CD4-positive, alpha-beta T cell treated with Interleukin-1 beta for 1 hour (primary cell): ENCODE measurements at regions not wholly inside any gene's neighbourhood (a gene's known extent, or its start where the extent isn't known, plus 50 kb on each side); places are given as distances from the start of the nearest gene placed in this dataset.
A peak's percentile ranks its signal among the peaks of the same experiment; 100 is the strongest.
"Not testable (repeated sequence)": the region's sequence is repeated elsewhere in the genome, so short reads cannot be mapped to it uniquely, and the experiment has no call there.

Experiments used
- DNase-seq, 2 donors: peaks; one replicate each; pipeline ENCODE4 v3.0.0-alpha.2; 2020 to 2022

DNA sequence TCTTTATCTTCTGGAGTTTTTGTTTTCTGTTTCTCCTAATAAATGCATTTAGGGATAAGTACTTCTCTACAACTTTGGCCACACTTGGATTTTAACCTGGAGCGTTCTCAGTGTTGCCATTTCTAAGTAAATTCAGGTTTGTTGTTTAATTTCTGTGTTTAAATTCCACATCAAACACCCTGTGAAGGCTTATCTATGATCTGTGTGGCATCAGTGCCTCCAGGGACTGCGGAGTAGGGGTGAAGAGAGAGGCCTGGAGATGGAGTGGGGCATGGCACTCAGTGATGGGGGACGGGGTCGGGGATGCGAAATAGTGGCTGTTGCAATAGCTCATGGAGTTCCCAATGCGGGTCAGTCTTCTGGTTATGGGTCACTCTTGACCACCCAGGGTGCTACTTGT is 294.8 kb downstream of the HS3ST3B1 start:
- no peak for DNase-seq

DNA sequence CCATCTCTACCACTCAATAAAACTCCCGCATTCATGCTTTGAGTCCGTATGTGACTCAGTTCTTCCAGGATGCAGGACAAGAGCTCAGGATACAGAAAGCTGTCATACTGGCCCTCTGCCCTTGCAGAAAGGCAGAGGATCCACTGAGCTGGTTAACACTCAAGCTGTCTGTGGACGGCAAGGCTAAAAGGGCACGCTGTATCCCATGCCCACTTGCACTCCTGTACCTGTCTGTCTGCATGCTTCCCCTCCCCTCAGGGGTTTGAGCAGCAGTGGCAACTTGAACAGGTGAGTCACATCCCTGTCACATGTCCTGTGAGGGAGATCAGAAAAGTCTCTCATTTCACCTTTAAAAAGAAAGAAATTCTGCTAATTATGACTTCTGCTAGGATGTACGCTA is 293.8 kb downstream of the HS3ST3B1 start:
- no peak for DNase-seq

GRCh38 chr17:14593956-14594355 is 293.1 kb downstream of the HS3ST3B1 start:
- no peak for DNase-seq

GRCh38 chr17:14590459-14591250 is 289.8 kb downstream of the HS3ST3B1 start:
- no peak for DNase-seq

DNA sequence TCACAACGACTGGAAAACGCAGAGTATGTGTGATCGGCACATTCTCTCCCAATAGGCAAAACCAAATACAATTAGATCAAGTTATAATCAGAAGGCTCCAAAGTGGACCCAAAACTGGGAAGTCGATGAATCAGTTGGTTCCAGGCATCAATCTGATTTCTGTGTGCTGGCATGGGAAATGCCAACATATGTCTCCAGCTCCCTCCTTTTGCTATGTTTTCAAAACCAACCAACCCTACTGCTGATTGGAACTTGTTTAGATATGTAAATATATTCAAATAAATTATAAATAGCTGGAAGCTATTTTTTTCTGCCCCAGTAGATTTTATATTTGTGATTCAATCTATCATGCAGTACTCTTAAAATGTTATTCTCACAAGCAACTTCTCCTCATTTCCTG is 284.2 kb downstream of the HS3ST3B1 start:
- no peak for DNase-seq

GRCh38 chr17:14582996-14583395 is 282.1 kb downstream of the HS3ST3B1 start:
- no peak for DNase-seq

DNA sequence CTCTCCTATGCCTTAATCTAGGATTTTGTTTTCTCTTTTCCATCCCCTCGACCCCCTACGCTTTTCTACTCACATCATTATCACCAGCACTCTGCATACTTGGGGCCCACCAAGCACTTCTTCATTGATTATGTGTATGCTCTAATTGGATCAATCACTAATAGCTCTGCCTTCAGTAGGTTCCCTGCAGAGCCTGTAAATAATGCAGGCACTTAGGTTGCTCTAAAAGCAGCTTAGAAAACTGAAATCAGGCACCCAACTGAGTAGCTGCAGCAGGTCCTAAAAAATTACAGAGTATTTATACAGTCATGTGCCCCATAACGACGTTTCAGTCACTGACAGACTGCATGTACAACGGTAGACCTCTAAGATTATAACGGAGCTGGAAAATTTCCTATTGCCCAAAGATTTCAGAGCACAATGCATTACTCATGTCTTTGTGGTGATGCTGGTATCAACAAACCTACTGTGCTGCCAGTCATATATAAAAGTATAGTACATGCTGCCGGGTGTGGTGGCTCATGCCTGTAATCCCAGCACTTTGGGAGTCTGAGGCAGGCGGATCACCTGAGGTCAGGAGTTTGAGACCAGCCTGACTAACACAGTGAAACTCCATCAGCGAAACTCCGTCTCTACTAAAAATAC is 280.4 kb downstream of the HS3ST3B1 start:
- no peak for DNase-seq

- DNase-seq, result no peak
These were observed 279.6 kb downstream of the HS3ST3B1 start for GRCh38 chr17:14580499-14580898.

DNA sequence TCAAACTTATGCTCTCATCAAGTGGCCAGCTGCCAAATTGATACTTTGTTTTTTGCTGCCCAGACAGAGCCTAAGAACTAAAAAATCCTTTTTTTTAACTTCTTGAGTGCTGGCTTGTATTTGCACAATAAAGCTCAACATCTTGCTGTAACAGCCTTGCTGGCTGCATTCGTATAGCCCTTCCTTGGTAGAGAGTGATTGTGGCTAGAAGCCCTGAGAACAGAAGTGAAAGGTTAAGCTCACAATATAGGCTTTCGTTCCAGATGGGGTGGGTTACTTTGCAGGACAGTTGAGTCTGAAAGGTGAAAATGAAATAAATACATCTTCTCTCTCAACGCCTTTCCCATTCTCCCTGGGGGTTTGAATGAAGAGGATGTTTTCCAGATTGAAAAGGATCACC is 278.8 kb downstream of the HS3ST3B1 start:
- DNase-seq, result no peak

DNA sequence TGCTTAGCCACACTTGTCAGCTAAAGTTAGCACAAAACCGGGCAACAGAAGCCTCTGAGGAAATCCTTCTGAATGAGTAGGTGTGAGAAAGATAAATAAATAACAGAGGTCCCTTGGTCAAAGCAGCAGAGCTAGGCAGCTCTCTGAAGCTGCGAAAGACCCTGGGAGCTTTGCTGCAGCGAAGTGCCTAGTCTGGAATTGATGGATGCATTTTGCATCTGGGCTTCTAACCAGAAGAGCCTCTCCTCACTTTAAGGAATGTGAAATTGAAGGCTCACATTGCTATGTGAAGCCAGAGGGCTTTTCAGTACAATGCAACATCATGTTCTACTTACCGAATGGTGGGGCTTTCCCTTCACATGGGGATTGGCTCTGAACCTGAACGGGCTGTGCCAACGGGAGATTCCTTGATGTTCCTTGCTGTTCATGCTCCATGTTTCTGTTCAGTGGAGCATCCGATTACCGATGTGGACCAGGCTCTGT is 274.6 kb downstream of the HS3ST3B1 start:
- DNase-seq, result no peak

- DNase-seq, result not testable (repeated sequence)
These were observed 259.4 kb downstream of the HS3ST3B1 start for GRCh38 chr17:14560325-14560724.

DNA sequence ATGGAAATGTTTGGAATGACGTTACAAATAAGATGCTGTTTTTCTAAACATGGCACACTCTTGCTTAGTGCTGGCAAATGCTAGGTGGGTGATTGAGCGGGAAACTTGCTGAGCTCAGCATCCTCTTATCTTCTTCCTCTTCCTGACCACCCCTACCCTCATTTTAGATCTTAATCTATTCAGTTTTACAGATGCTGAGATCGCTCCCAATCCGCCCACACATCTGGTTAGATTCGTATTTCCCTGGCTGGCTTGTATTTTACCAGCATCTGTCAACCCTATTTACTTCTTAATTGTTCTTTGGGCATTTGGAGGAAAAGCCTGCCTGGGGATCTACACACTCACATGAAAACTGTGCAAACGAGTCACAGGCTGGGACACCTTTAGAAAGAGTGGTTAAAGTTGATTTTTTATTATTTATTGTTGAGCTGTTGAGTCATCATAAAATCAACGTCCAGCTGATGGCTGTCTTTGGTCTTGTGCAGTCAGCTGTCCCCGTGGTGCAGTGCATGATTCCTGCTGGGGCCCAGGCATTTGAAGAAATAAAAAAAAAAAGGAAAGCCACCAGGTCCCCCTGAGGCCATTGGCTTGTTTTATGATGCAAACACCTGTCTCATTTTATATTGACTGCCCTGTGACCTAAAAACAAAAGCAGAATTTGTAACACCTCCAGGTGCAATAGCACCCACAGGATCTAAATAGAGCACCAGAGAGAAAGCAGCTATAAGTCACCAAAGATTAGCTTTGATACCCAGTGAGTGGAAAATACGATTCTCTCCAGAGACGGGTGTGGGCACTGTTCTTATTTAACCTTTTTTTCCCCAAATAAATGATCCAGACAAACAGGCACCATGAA is 258.6 kb downstream of the HS3ST3B1 start:
- DNase-seq, result no peak

GRCh38 chr17:14557480-14557879 is 256.6 kb downstream of the HS3ST3B1 start:
- no peak for DNase-seq

DNA sequence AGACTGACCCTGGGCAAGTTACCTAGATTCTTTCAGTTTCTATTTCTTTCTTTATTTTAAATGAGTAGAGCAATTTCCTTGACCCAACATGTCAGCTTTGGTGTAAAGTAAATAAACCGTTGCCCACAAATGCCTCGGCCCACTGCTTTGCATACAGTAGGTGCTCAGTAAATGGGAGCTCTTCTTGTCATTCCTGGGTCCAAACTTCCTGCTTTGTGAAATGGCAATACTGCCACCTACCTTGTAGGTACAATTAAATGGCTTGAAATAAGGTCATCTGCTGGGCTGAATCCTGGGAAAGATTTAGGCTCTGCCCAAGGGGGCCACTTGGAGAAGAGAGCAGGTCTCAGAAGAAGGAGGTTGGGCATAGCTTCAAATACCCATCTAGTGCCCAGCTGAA is 253.0 kb downstream of the HS3ST3B1 start:
- peak in 1 of 2 donors; percentile 8 for DNase-seq

DNA sequence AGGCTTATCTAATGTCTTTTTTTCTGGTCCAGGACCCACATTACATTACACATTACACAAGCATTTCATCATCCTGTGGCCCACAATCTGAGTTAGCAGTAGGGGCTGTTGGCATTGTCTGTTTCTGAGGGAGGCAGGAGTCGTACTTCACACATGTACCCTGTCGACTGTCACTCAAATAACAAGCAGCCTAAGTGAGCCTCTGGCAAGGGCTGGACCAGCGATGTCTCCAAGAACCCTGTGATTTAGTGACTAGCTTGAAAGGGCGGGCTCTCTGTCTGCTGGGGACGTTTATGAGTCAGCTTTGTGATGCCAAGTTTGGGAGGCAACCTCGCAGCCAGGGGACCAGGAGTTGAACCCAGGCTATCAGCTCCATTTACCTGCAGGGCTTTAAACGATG is 251.4 kb downstream of the HS3ST3B1 start:
- DNase-seq, result no peak

DNA sequence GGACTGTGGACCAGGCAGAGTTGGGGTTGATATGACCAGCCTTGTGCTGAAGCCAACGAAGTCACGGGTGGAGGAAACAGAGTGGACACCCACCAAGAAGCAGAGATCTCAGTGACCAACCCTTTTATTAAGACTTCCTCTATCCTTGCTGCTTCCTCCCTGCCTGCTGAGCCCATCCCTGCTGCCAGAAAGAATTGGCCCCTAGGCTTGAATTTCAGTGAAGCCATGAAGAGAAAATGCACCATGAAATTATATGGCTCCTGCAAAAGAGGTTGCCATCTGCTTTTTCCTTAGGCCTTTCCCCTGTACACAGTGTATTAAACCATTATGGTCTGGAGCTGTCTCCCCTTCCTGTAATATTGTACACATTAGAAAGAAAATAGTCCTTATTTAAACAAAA is 246.7 kb downstream of the HS3ST3B1 start:
- DNase-seq, result no peak

- no peak for DNase-seq
These were observed 246.1 kb downstream of the HS3ST3B1 start for GRCh38 chr17:14547016-14547415.

DNA sequence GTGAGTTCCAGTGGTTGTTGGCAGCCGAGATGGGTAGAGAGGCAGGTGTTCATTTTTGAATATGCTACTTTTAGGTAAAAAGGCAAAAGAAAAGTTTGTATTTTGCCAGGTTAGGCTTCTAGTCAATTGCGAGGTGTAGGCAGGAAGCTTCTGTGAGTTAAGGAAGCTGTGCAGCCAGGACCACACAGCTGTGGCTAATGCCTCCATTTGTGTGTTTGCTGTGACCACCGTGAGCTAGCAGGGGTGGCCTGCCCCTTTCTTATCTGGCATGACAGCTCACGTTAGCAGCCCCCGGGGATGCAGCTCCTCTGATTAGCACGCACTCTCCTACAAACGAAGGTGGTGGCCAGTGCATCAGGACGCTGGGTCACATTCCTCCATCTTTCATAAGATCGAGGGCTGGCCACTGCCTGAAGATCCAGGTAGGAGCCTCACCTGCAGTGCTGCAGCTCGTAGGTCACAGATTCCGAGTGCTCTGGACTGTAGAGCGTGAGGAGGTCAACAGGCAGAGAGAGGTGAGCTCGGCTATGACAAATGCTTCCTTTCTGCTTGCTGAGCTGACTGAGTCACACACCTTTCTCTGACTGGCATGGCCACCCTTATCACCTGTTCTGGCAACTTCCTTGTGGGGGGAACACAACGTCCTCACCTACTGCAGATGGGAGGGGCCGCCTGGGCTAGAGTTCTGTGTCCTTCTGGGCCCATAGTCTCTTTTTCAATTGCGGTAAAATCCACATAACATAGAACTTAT is 244.4 kb downstream of the HS3ST3B1 start:
- no peak for DNase-seq

GRCh38 chr17:14541714-14542113 is 240.8 kb downstream of the HS3ST3B1 start:
- no peak for DNase-seq

DNA sequence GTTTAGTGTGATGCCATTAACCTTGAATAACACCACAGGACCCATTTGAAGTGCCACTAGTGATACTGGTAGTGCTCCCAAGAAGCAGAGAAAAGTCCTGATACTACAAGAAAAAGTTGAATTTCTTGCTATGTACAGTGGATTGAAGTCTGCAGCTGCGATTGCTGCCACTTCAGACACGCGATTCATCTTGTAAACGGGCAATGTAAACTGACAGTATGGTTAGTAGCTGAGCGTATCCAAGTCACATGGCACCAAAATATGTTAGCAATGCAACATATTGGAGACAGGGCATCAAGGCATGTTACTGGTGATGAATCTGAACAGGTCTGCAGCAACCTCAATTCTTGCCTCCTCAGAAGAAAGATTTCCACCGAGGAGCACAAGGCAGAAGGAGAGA is 238.9 kb downstream of the HS3ST3B1 start:
- no peak for DNase-seq

- DNase-seq, result not testable (repeated sequence)
These were observed 231.4 kb downstream of the HS3ST3B1 start for GRCh38 chr17:14532242-14532641.

DNA sequence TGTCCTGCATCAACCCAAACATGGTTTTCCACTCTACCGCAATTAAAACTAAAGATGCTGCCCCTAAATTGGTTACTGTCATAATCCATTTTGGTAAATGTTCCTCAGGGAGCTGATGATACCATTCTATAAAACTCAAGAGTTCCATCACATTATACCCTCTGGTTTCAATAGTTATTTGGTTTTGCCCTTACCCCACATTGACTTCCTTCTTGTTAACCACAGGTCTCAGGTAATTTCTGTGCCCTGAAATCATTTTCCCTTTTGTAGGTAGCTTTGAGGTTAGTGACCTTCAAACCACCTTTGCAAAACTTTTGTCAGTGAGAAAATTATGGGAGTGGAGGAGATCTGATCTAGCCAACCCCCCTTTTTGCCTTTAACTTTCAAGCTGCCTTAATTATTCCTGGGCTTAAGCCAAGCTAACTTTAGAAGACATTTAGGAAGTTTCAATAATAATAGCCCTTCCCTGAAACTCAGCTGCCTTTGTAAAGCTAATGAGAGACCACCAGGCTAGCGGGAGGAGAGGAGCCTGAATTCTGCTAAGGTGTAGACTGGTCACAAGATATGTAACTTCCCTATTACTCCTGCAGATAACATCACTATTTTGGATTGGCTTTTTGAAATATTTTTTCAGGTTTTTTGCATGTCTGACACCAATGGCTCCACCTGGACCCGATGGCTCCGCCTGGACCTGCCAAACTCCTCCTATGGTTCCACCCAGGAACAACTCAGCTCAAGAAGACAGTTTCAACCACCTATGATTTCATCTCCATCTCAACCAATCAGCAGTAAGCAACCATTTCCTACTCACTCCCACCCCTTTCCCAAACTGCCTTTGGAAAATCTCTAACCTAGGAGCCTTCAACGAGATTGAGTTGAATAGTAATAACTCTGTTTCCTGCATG is 224.9 kb downstream of the HS3ST3B1 start:
- no peak for DNase-seq
